Liver (tissue), 8 donors: ENCODE measurements at regions not wholly inside any gene's neighbourhood (a gene's known extent, or its start where the extent isn't known, plus 50 kb on each side); places are given as distances from the start of the nearest gene placed in this dataset.

Experiments used
- DNase-seq: peaks from one replicate; pipeline ENCODE4 v3.0.0-alpha.2; 2017; ENCODE audit warnings: low spot score
- H3K27ac ChIP-seq, 2 donors: one replicate each; pipeline ENCODE4 v1.7.0; 2013; ENCODE audit warnings: inconsistent platforms in 2 of 2, low read length in 2 of 2, control low read depth in 1 of 2, low read depth in 1 of 2, mild to moderate bottlenecking in 1 of 2
- H3K27me3 ChIP-seq, 4 donors: one replicate each; pipeline versions ENCODE4 v1.6.1 to v1.7.0; 2013; ENCODE audit warnings: low read length in 3 of 4, inconsistent platforms in 1 of 4, mild to moderate bottlenecking in 1 of 4, moderate library complexity in 1 of 4; ENCODE audit not compliant: control insufficient read depth in 4 of 4, insufficient read depth in 4 of 4
- H3K36me3 ChIP-seq, 4 donors: one replicate each; pipeline versions ENCODE4 v1.6.1 to v1.7.0; 2013; ENCODE audit warnings: low read length in 3 of 4, mild to moderate bottlenecking in 3 of 4, low read depth in 1 of 4, moderate library complexity in 1 of 4; ENCODE audit not compliant: control insufficient read depth in 4 of 4, insufficient read depth in 3 of 4
- H3K4me1 ChIP-seq, 4 donors: one replicate each; pipeline versions ENCODE4 v1.6.1 to v1.7.0; 2013; ENCODE audit warnings: low read length in 3 of 4, mild to moderate bottlenecking in 3 of 4, moderate library complexity in 1 of 4; ENCODE audit not compliant: control insufficient read depth in 4 of 4, insufficient read depth in 4 of 4
- H3K4me3 ChIP-seq, 3 donors: one replicate each; pipeline versions ENCODE4 v1.6.1 to v1.7.0; 2013; ENCODE audit warnings: low read length in 3 of 3, control low read depth in 1 of 3, low read depth in 1 of 3, mild to moderate bottlenecking in 1 of 3
- H3K9ac ChIP-seq, 2 donors: one replicate each; pipeline ENCODE4 v1.7.0; 2013; ENCODE audit warnings: low read length in 2 of 2, mild to moderate bottlenecking in 2 of 2, moderate library complexity in 2 of 2, control low read depth in 1 of 2, low read depth in 1 of 2
- H3K9me3 ChIP-seq, 4 donors: one replicate each; pipeline versions ENCODE4 v1.6.1 to v1.7.0; 2013; ENCODE audit warnings: low read length in 3 of 4; ENCODE audit not compliant: control insufficient read depth in 4 of 4
- ATF3 ChIP-seq: IDR thresholded peaks from 2 replicates; pipeline ENCODE4 v1.6.1; 2016; ENCODE audit warnings: antibody characterized with exemption
- CTCF ChIP-seq: fragments of 150-350 bp; IDR thresholded peaks from 2 replicates; pipeline ENCODE4 v1.5.1; 2017; ENCODE audit warnings: improper control_type of control experiment, low read depth, low read length; ENCODE audit not compliant: missing input control
- EGR1 ChIP-seq, 2 donors: IDR thresholded peaks; 2 replicates each; pipeline ENCODE4 v1.6.1; 2016 to 2018; ENCODE audit warnings: antibody characterized with exemption in 2 of 2, low read depth in 2 of 2
- FOXA1 ChIP-seq: IDR thresholded peaks from 2 replicates; pipeline ENCODE4 v1.6.1; 2016; ENCODE audit warnings: antibody characterized with exemption
- FOXA2 ChIP-seq: IDR thresholded peaks from 2 replicates; pipeline ENCODE4 v1.6.1; 2016; ENCODE audit warnings: antibody characterized with exemption
- GABPA ChIP-seq, 2 donors: IDR thresholded peaks in 1 of 2; conservative IDR thresholded peaks in 1 of 2; 2 replicates each; pipeline ENCODE4 v1.6.1; 2016; ENCODE audit warnings: antibody characterized with exemption in 2 of 2, mild to moderate bottlenecking in 1 of 2, moderate library complexity in 1 of 2
- HNF4A ChIP-seq, 2 donors: conservative IDR thresholded peaks; 2 replicates each; pipeline ENCODE4 v1.6.1; 2016; ENCODE audit warnings: antibody characterized with exemption in 2 of 2, mild to moderate bottlenecking in 2 of 2
- HNF4G ChIP-seq: IDR thresholded peaks from 2 replicates; pipeline ENCODE4 v1.6.1; 2016; ENCODE audit warnings: antibody characterized with exemption
- JUND ChIP-seq, 2 donors: IDR thresholded peaks; 2 replicates each; pipeline ENCODE4 v1.6.1; 2016; ENCODE audit warnings: antibody characterized with exemption in 2 of 2
- MAX ChIP-seq: IDR thresholded peaks from 2 replicates; pipeline ENCODE4 v1.6.1; 2016; ENCODE audit warnings: antibody characterized with exemption
- NR2F2 ChIP-seq: IDR thresholded peaks from 2 replicates; pipeline ENCODE4 v1.6.1; 2016; ENCODE audit warnings: antibody characterized with exemption
- RAD21 ChIP-seq, 2 donors: IDR thresholded peaks; 2 replicates each; pipeline ENCODE4 v1.6.1; 2016; ENCODE audit warnings: antibody characterized with exemption in 2 of 2, mild to moderate bottlenecking in 2 of 2
- REST ChIP-seq: IDR thresholded peaks from 2 replicates; pipeline ENCODE4 v1.6.1; 2016; ENCODE audit warnings: antibody characterized with exemption, mild to moderate bottlenecking
- RXRA ChIP-seq, 2 donors: IDR thresholded peaks; 2 replicates each; pipeline ENCODE4 v1.6.1; 2017 to 2018; ENCODE audit warnings: antibody characterized with exemption in 2 of 2, mild to moderate bottlenecking in 1 of 2
- SP1 ChIP-seq: IDR thresholded peaks from 2 replicates; pipeline ENCODE4 v1.6.1; 2018; ENCODE audit warnings: antibody characterized with exemption, mild to moderate bottlenecking
- TAF1 ChIP-seq: conservative IDR thresholded peaks from 2 replicates; pipeline ENCODE4 v1.6.1; 2016; ENCODE audit warnings: antibody characterized with exemption, mild to moderate bottlenecking
- YY1 ChIP-seq: IDR thresholded peaks from 2 replicates; pipeline ENCODE4 v1.6.1; 2016; ENCODE audit warnings: antibody characterized with exemption, mild to moderate bottlenecking
- ZBTB33 ChIP-seq: IDR thresholded peaks from 2 replicates; pipeline ENCODE4 v1.6.1; 2016; ENCODE audit warnings: antibody characterized with exemption
- WGBS: extraction: QIAGEN DNeasy Blood & Tissue Kit; methylation state at CpG from one replicate; pipeline ENCODE4 v1.1.7; 2013; 5-methylcytosine and 5-hydroxymethylcytosine counted together
- donor health status: healthy.
- donor health status: healthy.
- donor health status: healthy.
- donor health status: healthy.
- donor health status: healthy.

GRCh38 chrX:109874548-109874947 lies 128.4 kb upstream of the TMEM164 start:
- H3K4me1 ChIP-seq = peaks cover 0 to 12% (median 7%) of the 10 kb centered on the region in 4 donors
- no peak for DNase-seq
- 70% methylated on average over 2 of the region's 2 CpGs for WGBS

More at GRCh38 chrX:109874548-109874947, 128.4 kb upstream of the TMEM164 start:
- no peak for TF ChIP-seq HNF4A (conservative IDR thresholded peaks at IDR 0.05)
- TF ChIP-seq FOXA2 = no peak
- TF ChIP-seq FOXA1 = no peak
- no peak for TF ChIP-seq SP1
- no peak for TF ChIP-seq GABPA (IDR thresholded peaks at IDR 0.05 in 1 of 2, conservative IDR thresholded peaks at IDR 0.05 in 1 of 2)
- TF ChIP-seq HNF4G = no peak
- no peak for TF ChIP-seq MAX
- TF ChIP-seq ZBTB33 = no peak
- no peak for TF ChIP-seq CTCF
- TF ChIP-seq YY1 = no peak
- no peak for TF ChIP-seq EGR1 (IDR thresholded peaks at IDR 0.05; ENCODE audit: low read depth in 2 of 2)
- TF ChIP-seq ATF3 = no peak
- no peak for TF ChIP-seq RAD21 (IDR thresholded peaks at IDR 0.05)
- no peak for TF ChIP-seq REST
- TF ChIP-seq NR2F2 = no peak
- no peak for TF ChIP-seq JUND (IDR thresholded peaks at IDR 0.05)
- TF ChIP-seq TAF1 = no peak
- no peak for TF ChIP-seq RXRA (IDR thresholded peaks at IDR 0.05)
- H3K9me3 ChIP-seq = no peaks in the 10 kb centered on the region
- peaks cover 0 to 8% (median 0%) of the 10 kb centered on the region in 4 donors for H3K27me3 ChIP-seq
- H3K4me3 ChIP-seq = no peak overlapping the region
- H3K9ac ChIP-seq = no peak overlapping the region
- H3K36me3 ChIP-seq = no peaks in the 10 kb centered on the region
- no peak overlapping the region for H3K27ac ChIP-seq
